SK-N-SH treated with all-trans-retinoic acid at 6 μM for 48 hours (cell line): ENCODE measurements at regions not wholly inside any gene's neighbourhood (a gene's known extent, or its start where the extent isn't known, plus 50 kb on each side); places are given as distances from the start of the nearest gene placed in this dataset.
"Not testable (repeated sequence)": the region's sequence is repeated elsewhere in the genome, so short reads cannot be mapped to it uniquely, and the experiment has no call there.

ENCODE experiments used
- BACH2 ChIP-seq: fragments of 250-450 bp; sonication (Bioruptor Pico); IDR thresholded peaks from 2 replicates; pipeline ENCODE4 v1.9.0; 2021; ENCODE audit warnings: mild to moderate bottlenecking, borderline replicate concordance
- CSDC2 ChIP-seq: fragments of 250-450 bp; sonication (Bioruptor Pico); IDR thresholded peaks from 2 replicates; pipeline ENCODE4 v1.5.0; 2020; ENCODE audit warnings: mild to moderate bottlenecking, moderate library complexity
- ISL1 ChIP-seq: fragments of 250-450 bp; sonication (Bioruptor Pico); IDR thresholded peaks from 2 replicates; pipeline ENCODE4 v2.1.2; 2022; ENCODE audit warnings: mild to moderate bottlenecking, moderate library complexity
- OSR1 ChIP-seq: fragments of 250-450 bp; sonication (Bioruptor Pico); IDR thresholded peaks from 2 replicates; pipeline ENCODE4 v1.8.0; 2022; ENCODE audit warnings: moderate library complexity, mild to moderate bottlenecking, inconsistent platforms
- PPARA ChIP-seq: fragments of 250-450 bp; sonication (Bioruptor Pico); IDR thresholded peaks from 2 replicates; pipeline ENCODE4 v1.5.0; 2020; ENCODE audit warnings: mild to moderate bottlenecking, borderline replicate concordance
- RARB ChIP-seq: fragments of 250-450 bp; sonication (Bioruptor Pico); IDR thresholded peaks from 2 replicates; pipeline ENCODE4 v1.8.0; 2021; ENCODE audit warnings: mild to moderate bottlenecking, moderate library complexity
- SNAI2 ChIP-seq: fragments of 250-450 bp; sonication (Bioruptor Pico); IDR thresholded peaks from 2 replicates; pipeline ENCODE4 v1.5.0; 2020; ENCODE audit warnings: mild to moderate bottlenecking, moderate library complexity
- ZC3H10 ChIP-seq: fragments of 250-450 bp; sonication (Bioruptor Pico); IDR thresholded peaks from 2 replicates; pipeline ENCODE4 v1.5.1; 2021; ENCODE audit warnings: mild to moderate bottlenecking, moderate library complexity
- ZFP3 ChIP-seq: fragments of 250-450 bp; sonication (Bioruptor Pico); IDR thresholded peaks from 2 replicates; pipeline ENCODE4 v1.5.0; 2020; ENCODE audit warnings: mild to moderate bottlenecking, moderate library complexity
- ZNF565 ChIP-seq: fragments of 450-650 bp; formaldehyde crosslinking; conservative IDR thresholded peaks from 2 replicates; pipeline ENCODE4 v1.5.0; 2020; ENCODE audit warnings: low read depth, mild to moderate bottlenecking, moderate library complexity
- ZNF8 ChIP-seq: fragments of 450-650 bp; formaldehyde crosslinking; IDR thresholded peaks from 2 replicates; pipeline ENCODE4 v1.5.0; 2020; ENCODE audit warnings: mild to moderate bottlenecking, moderate library complexity
- TF ChIP-seq, protein P1 (sequence below): fragments of 250-450 bp; sonication (Bioruptor Pico); IDR thresholded peaks from 2 replicates; pipeline ENCODE4 v1.8.0; 2020; ENCODE audit warnings: mild to moderate bottlenecking, moderate library complexity, borderline replicate concordance
- TF ChIP-seq, protein P2 (sequence below): fragments of 250-450 bp; sonication (Bioruptor Pico); IDR thresholded peaks from 2 replicates; pipeline ENCODE4 v1.8.0; 2021; ENCODE audit warnings: low read depth, mild to moderate bottlenecking, moderate library complexity, borderline replicate concordance

DNA sequence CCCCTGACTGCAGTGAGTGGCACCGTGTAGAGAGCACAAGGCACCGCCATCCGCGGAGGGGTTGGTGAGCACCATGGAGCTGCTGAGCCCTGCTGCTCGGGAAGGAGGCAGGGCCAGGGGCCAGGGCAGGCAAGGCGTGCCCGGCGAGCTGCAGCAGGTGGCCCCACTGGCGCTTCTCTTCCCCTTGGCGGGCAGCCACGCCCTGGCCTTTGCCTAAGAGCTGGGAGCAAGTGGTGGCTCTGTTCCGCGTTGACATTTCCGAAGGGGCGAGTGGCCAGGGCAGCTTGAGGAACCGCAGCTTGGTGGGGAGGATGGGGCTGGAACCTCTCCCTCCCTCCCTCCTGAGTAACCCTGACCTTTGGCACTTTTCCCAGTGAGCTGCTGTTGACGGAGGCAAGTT, 194.7 kb upstream of the TP53TG3 start:
- TF ChIP-seq, protein P1, sequence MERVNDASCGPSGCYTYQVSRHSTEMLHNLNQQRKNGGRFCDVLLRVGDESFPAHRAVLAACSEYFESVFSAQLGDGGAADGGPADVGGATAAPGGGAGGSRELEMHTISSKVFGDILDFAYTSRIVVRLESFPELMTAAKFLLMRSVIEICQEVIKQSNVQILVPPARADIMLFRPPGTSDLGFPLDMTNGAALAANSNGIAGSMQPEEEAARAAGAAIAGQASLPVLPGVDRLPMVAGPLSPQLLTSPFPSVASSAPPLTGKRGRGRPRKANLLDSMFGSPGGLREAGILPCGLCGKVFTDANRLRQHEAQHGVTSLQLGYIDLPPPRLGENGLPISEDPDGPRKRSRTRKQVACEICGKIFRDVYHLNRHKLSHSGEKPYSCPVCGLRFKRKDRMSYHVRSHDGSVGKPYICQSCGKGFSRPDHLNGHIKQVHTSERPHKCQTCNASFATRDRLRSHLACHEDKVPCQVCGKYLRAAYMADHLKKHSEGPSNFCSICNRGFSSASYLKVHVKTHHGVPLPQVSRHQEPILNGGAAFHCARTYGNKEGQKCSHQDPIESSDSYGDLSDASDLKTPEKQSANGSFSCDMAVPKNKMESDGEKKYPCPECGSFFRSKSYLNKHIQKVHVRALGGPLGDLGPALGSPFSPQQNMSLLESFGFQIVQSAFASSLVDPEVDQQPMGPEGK (CRISPR knock-in tag): not testable (repeated sequence)
- not testable (repeated sequence) for TF ChIP-seq ISL1 (CRISPR knock-in tag); ZNF8 (CRISPR knock-in tag); ZFP3; RARB (CRISPR knock-in tag); ZNF565 (CRISPR knock-in tag); SNAI2 (CRISPR knock-in tag); ZC3H10 (CRISPR knock-in tag); BACH2; OSR1; PPARA (CRISPR knock-in tag); CSDC2 (CRISPR knock-in tag)
- TF ChIP-seq, protein P2, sequence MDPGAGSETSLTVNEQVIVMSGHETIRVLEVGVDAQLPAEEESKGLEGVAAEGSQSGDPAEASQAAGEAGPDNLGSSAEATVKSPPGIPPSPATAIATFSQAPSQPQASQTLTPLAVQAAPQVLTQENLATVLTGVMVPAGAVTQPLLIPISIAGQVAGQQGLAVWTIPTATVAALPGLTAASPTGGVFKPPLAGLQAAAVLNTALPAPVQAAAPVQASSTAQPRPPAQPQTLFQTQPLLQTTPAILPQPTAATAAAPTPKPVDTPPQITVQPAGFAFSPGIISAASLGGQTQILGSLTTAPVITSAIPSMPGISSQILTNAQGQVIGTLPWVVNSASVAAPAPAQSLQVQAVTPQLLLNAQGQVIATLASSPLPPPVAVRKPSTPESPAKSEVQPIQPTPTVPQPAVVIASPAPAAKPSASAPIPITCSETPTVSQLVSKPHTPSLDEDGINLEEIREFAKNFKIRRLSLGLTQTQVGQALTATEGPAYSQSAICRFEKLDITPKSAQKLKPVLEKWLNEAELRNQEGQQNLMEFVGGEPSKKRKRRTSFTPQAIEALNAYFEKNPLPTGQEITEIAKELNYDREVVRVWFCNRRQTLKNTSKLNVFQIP: not testable (repeated sequence)
